MM.1S (cell line): ENCODE measurements at regions not wholly inside any gene's neighbourhood (a gene's known extent, or its start where the extent isn't known, plus 50 kb on each side); places are given as distances from the start of the nearest gene placed in this dataset.

Experiments
- DNase-seq: peaks from one replicate; pipeline ENCODE4 v3.0.0-alpha.2; 2015
- H2AFZ ChIP-seq: fragments of 300-600 bp; sonication (generic); 2 replicates; pipeline ENCODE4 v1.6.0; 2016; ENCODE audit warnings: antibody characterized with exemption, low read length
- H3F3A ChIP-seq: fragments of 300-600 bp; sonication (generic); 2 replicates; pipeline ENCODE4 v1.6.1; 2016; ENCODE audit warnings: mild to moderate bottlenecking, antibody characterized with exemption, low read length, moderate library complexity, mixed read lengths; ENCODE audit not compliant: insufficient read depth
- H3K27ac ChIP-seq: fragments of 300-600 bp; sonication (generic); 2 replicates; pipeline ENCODE4 v1.5.1; 2016; ENCODE audit warnings: mild to moderate bottlenecking, low read length
- H3K27me3 ChIP-seq: fragments of 300-600 bp; sonication (generic); replicated peaks from 2 replicates; pipeline ENCODE4 v1.6.0; 2016; ENCODE audit warnings: low read length; ENCODE audit not compliant: insufficient read depth
- H3K36me3 ChIP-seq: fragments of 300-600 bp; sonication (generic); replicated peaks from 2 replicates; pipeline ENCODE4 v1.6.1; 2016; ENCODE audit warnings: mild to moderate bottlenecking, low read length, mixed read lengths; ENCODE audit not compliant: insufficient read depth
- H3K4me1 ChIP-seq: fragments of 300-600 bp; sonication (generic); 2 replicates; pipeline ENCODE4 v1.6.1; 2016; ENCODE audit warnings: low read length, mixed read lengths
- H3K4me2 ChIP-seq: fragments of 300-600 bp; sonication (generic); 2 replicates; pipeline ENCODE4 v1.6.0; 2016; ENCODE audit warnings: low read depth, low read length
- H3K4me3 ChIP-seq: fragments of 300-600 bp; sonication (generic); 2 replicates; pipeline ENCODE4 v1.5.1; 2016; ENCODE audit warnings: low read length, mixed read lengths
- H3K79me2 ChIP-seq: fragments of 300-600 bp; sonication (generic); 2 replicates; pipeline ENCODE4 v1.6.1; 2016; ENCODE audit warnings: mixed run types, low read length, mixed read lengths
- H3K9ac ChIP-seq: fragments of 300-600 bp; sonication (generic); 2 replicates; pipeline ENCODE4 v1.6.1; 2016; ENCODE audit warnings: low read length, mixed read lengths
- H3K9me2 ChIP-seq: fragments of 300-600 bp; sonication (generic); replicated peaks from 2 replicates; pipeline ENCODE4 v1.6.1; 2016; ENCODE audit warnings: mild to moderate bottlenecking, low read length, mixed read lengths; ENCODE audit not compliant: insufficient read depth
- H3K9me3 ChIP-seq: fragments of 300-600 bp; sonication (generic); replicated peaks from 2 replicates; pipeline ENCODE4 v1.6.1; 2016; ENCODE audit warnings: mild to moderate bottlenecking, low read length, mixed read lengths; ENCODE audit not compliant: insufficient read depth
- H4K20me1 ChIP-seq: fragments of 300-600 bp; sonication (generic); 2 replicates; pipeline ENCODE4 v1.6.1; 2016; ENCODE audit warnings: mild to moderate bottlenecking, low read length, moderate library complexity, mixed read lengths; ENCODE audit not compliant: insufficient read depth
- EZH2 ChIP-seq: fragments of 300-600 bp; sonication (generic); optimal IDR thresholded peaks from 2 replicates; pipeline ENCODE3; 2017; ENCODE audit warnings: low read depth, mild to moderate bottlenecking, antibody characterized with exemption, low read length, mixed read lengths
- EZH2phosphoT487 ChIP-seq: fragments of 300-600 bp; sonication (generic); IDR thresholded peaks from 2 replicates; pipeline ENCODE4 v1.6.1; 2018; ENCODE audit warnings: antibody characterized with exemption, low read length
- TF ChIP-seq, protein P1 (sequence below): fragments of 300-600 bp; sonication (generic); IDR thresholded peaks from 2 replicates; pipeline ENCODE4 v1.5.1; 2016; ENCODE audit warnings: antibody characterized with exemption, low read length, mixed read lengths

DNA sequence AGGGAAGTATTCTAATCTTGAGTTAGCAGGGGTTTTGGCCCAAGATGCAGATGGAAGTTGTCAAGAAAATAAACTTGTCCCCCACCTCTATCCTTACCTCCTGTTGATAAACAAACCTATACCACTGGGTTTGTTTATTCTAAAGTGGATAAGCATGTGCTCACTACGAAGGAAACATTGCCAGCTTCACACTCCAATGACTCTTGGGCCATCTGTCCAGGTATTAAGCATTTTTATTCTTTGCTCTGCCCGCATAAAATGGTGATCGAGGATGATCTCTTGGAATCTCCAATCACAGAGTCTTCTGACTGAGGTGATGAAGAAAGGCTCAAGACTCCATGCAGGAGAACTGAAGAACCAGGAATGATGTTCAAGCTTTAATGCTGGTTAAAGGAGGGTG, 1908.4 kb upstream of the PIK3C3 start:
- H3K9ac ChIP-seq, result no peak overlapping the region
- H3F3A ChIP-seq, result no peaks in the 10 kb centered on the region
- H3K27ac ChIP-seq, result no peak overlapping the region
- H3K4me3 ChIP-seq, result no peak overlapping the region
- H3K36me3 ChIP-seq, result no peaks in the 10 kb centered on the region
- no peak for TF ChIP-seq EZH2phosphoT487
- TF ChIP-seq, protein P1, sequence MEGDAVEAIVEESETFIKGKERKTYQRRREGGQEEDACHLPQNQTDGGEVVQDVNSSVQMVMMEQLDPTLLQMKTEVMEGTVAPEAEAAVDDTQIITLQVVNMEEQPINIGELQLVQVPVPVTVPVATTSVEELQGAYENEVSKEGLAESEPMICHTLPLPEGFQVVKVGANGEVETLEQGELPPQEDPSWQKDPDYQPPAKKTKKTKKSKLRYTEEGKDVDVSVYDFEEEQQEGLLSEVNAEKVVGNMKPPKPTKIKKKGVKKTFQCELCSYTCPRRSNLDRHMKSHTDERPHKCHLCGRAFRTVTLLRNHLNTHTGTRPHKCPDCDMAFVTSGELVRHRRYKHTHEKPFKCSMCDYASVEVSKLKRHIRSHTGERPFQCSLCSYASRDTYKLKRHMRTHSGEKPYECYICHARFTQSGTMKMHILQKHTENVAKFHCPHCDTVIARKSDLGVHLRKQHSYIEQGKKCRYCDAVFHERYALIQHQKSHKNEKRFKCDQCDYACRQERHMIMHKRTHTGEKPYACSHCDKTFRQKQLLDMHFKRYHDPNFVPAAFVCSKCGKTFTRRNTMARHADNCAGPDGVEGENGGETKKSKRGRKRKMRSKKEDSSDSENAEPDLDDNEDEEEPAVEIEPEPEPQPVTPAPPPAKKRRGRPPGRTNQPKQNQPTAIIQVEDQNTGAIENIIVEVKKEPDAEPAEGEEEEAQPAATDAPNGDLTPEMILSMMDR, result no peak
- no peak for TF ChIP-seq EZH2
- DNase-seq, result no peak
- no peak overlapping the region for H2AFZ ChIP-seq
- H3K4me1 ChIP-seq, result no peaks in the 10 kb centered on the region
- no peaks in the 10 kb centered on the region for H3K9me3 ChIP-seq
- H3K9me2 ChIP-seq, result no peaks in the 10 kb centered on the region
- no peak overlapping the region for H3K4me2 ChIP-seq
- no peaks in the 10 kb centered on the region for H3K79me2 ChIP-seq
- no peaks in the 10 kb centered on the region for H3K27me3 ChIP-seq
- no peaks in the 10 kb centered on the region for H4K20me1 ChIP-seq

GRCh38 chr18:40041951-40042350, 1913.1 kb upstream of the PIK3C3 start:
- Histone ChIP-seq H3K4me2 (no peak overlapping the region), H2AFZ (no peak overlapping the region), H3F3A (no peaks in the 10 kb centered on the region), H3K79me2 (no peaks in the 10 kb centered on the region), H3K9ac (no peak overlapping the region), H3K27ac (no peak overlapping the region), H3K4me3 (no peak overlapping the region), H3K27me3 (no peaks in the 10 kb centered on the region), H3K9me2 (no peaks in the 10 kb centered on the region), H3K9me3 (no peaks in the 10 kb centered on the region), H3K36me3 (no peaks in the 10 kb centered on the region), H4K20me1 (no peaks in the 10 kb centered on the region), H3K4me1 (no peaks in the 10 kb centered on the region)
- TF ChIP-seq, protein P1, result no peak
- no peak for DNase-seq

DNA sequence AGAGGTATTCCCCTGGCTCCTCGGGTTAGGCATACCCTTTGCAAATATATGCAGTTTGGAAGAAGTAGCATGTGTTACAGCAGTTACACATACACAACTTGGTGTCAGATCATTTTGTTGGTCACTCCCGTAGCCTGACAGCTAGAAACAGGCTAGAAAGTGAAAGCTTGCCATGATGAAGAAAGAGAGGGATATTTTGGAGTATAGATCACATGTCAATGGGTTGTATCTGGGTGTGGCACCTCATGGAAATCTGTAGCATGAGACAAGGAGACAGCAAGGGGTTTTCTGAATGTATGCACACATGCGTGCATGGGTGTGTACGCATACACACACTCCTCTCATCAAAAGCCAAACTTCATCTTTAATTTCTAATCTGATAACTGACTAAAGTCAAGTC, 1914.5 kb upstream of the PIK3C3 start:
- no peak overlapping the region for H3K4me3 ChIP-seq
- no peaks in the 10 kb centered on the region for H3K79me2 ChIP-seq
- TF ChIP-seq EZH2 (no peak), EZH2phosphoT487 (no peak)
- TF ChIP-seq, protein P1, result no peak
- no peaks in the 10 kb centered on the region for H3K27me3 ChIP-seq
- H3K27ac ChIP-seq, result no peak overlapping the region
- no peak overlapping the region for H2AFZ ChIP-seq
- H3K36me3 ChIP-seq, result no peaks in the 10 kb centered on the region
- H3K9ac ChIP-seq, result no peak overlapping the region
- H3K9me3 ChIP-seq, result no peaks in the 10 kb centered on the region
- no peaks in the 10 kb centered on the region for H4K20me1 ChIP-seq
- no peak overlapping the region for H3K4me2 ChIP-seq
- no peaks in the 10 kb centered on the region for H3F3A ChIP-seq
- H3K9me2 ChIP-seq, result no peaks in the 10 kb centered on the region
- no peak for DNase-seq
- H3K4me1 ChIP-seq, result no peaks in the 10 kb centered on the region
